ENCODE measurements at regions not wholly inside any gene's neighbourhood (a gene's known extent, or its start where the extent isn't known, plus 50 kb on each side); places are given as distances from the start of the nearest gene placed in this dataset.

GRCh38 chr3:19735111-19735510 lies 198.9 kb downstream of the EFHB start:
- TF ChIP-seq EZH2 (IDR thresholded peaks at IDR 0.05; ENCODE audit: insufficient read depth, low read length) (no peak), CTCF (IDR thresholded peaks at IDR 0.05; ENCODE audit: insufficient read depth, low read depth, low read length) (no peak)
